ENCODE measurements at regions not wholly inside any gene's neighbourhood (a gene's known extent, or its start where the extent isn't known, plus 50 kb on each side); places are given as distances from the start of the nearest gene placed in this dataset.

GRCh38 chr19:31937983-31938382 is 407.4 kb upstream of the ZNF507 start:
- Histone ChIP-seq H3K9ac (ENCODE audit: low read depth in 1 of 2, low read length in 2 of 2) (no peak overlapping the region), H3K4me1 (ENCODE audit: control insufficient read depth in 1 of 2, insufficient read depth in 2 of 2, low read length in 2 of 2) (no peaks in the 10 kb centered on the region), H3K27me3 (ENCODE audit: control insufficient read depth in 1 of 2, insufficient read depth in 2 of 2, low read length in 2 of 2) (no peaks in the 10 kb centered on the region), H3K4me3 (ENCODE audit: low read depth in 1 of 2, low read length in 2 of 2) (no peak overlapping the region), H3K9me3 (ENCODE audit: control insufficient read depth in 1 of 2, low read length in 2 of 2) (no peaks in the 10 kb centered on the region), H3K36me3 (ENCODE audit: control insufficient read depth in 1 of 2, insufficient read depth in 2 of 2, low read length in 2 of 2) (no peaks in the 10 kb centered on the region), H3K27ac (ENCODE audit: low read depth, low read length) (no peak overlapping the region)

- H3K4me3 ChIP-seq (ENCODE audit: low read depth in 1 of 2, low read length in 2 of 2): no peak overlapping the region
- H3K9me3 ChIP-seq (ENCODE audit: control insufficient read depth in 1 of 2, low read length in 2 of 2): no peaks in the 10 kb centered on the region
- H3K36me3 ChIP-seq (ENCODE audit: control insufficient read depth in 1 of 2, insufficient read depth in 2 of 2, low read length in 2 of 2): no peaks in the 10 kb centered on the region
- H3K4me1 ChIP-seq (ENCODE audit: control insufficient read depth in 1 of 2, insufficient read depth in 2 of 2, low read length in 2 of 2): no peaks in the 10 kb centered on the region
- no peaks in the 10 kb centered on the region for H3K27me3 ChIP-seq (ENCODE audit: control insufficient read depth in 1 of 2, insufficient read depth in 2 of 2, low read length in 2 of 2)
- no peak overlapping the region for H3K27ac ChIP-seq (ENCODE audit: low read depth, low read length)
- H3K9ac ChIP-seq (ENCODE audit: low read depth in 1 of 2, low read length in 2 of 2): no peak overlapping the region
These were observed 406.7 kb upstream of the ZNF507 start for GRCh38 chr19:31938675-31939074.

- H3K36me3 ChIP-seq (ENCODE audit: control insufficient read depth in 1 of 2, insufficient read depth in 2 of 2, low read length in 2 of 2): no peaks in the 10 kb centered on the region
- no peaks in the 10 kb centered on the region for H3K27me3 ChIP-seq (ENCODE audit: control insufficient read depth in 1 of 2, insufficient read depth in 2 of 2, low read length in 2 of 2)
- no peak overlapping the region for H3K9ac ChIP-seq (ENCODE audit: low read depth in 1 of 2, low read length in 2 of 2)
- H3K9me3 ChIP-seq (ENCODE audit: control insufficient read depth in 1 of 2, low read length in 2 of 2): no peaks in the 10 kb centered on the region
- H3K27ac ChIP-seq (ENCODE audit: low read depth, low read length): no peak overlapping the region
- H3K4me3 ChIP-seq (ENCODE audit: low read depth in 1 of 2, low read length in 2 of 2): no peak overlapping the region
- H3K4me1 ChIP-seq (ENCODE audit: control insufficient read depth in 1 of 2, insufficient read depth in 2 of 2, low read length in 2 of 2): no peaks in the 10 kb centered on the region
These were observed 405.0 kb upstream of the ZNF507 start for GRCh38 chr19:31940396-31940795.

- Histone ChIP-seq H3K27me3 (ENCODE audit: control insufficient read depth in 1 of 2, insufficient read depth in 2 of 2, low read length in 2 of 2) (no peaks in the 10 kb centered on the region), H3K36me3 (ENCODE audit: control insufficient read depth in 1 of 2, insufficient read depth in 2 of 2, low read length in 2 of 2) (no peaks in the 10 kb centered on the region), H3K9me3 (ENCODE audit: control insufficient read depth in 1 of 2, low read length in 2 of 2) (no peaks in the 10 kb centered on the region), H3K4me3 (ENCODE audit: low read depth in 1 of 2, low read length in 2 of 2) (no peak overlapping the region), H3K9ac (ENCODE audit: low read depth in 1 of 2, low read length in 2 of 2) (no peak overlapping the region), H3K4me1 (ENCODE audit: control insufficient read depth in 1 of 2, insufficient read depth in 2 of 2, low read length in 2 of 2) (no peaks in the 10 kb centered on the region), H3K27ac (ENCODE audit: low read depth, low read length) (no peak overlapping the region)
These were observed 402.2 kb upstream of the ZNF507 start for GRCh38 chr19:31943191-31943661.

GRCh38 chr19:31943778-31944177 is 401.6 kb upstream of the ZNF507 start:
- no peaks in the 10 kb centered on the region for H3K36me3 ChIP-seq (ENCODE audit: control insufficient read depth in 1 of 2, insufficient read depth in 2 of 2, low read length in 2 of 2)
- H3K4me3 ChIP-seq (ENCODE audit: low read depth in 1 of 2, low read length in 2 of 2): no peak overlapping the region
- H3K27ac ChIP-seq (ENCODE audit: low read depth, low read length): no peak overlapping the region
- no peaks in the 10 kb centered on the region for H3K27me3 ChIP-seq (ENCODE audit: control insufficient read depth in 1 of 2, insufficient read depth in 2 of 2, low read length in 2 of 2)
- H3K9me3 ChIP-seq (ENCODE audit: control insufficient read depth in 1 of 2, low read length in 2 of 2): no peaks in the 10 kb centered on the region
- H3K9ac ChIP-seq (ENCODE audit: low read depth in 1 of 2, low read length in 2 of 2): no peak overlapping the region
- H3K4me1 ChIP-seq (ENCODE audit: control insufficient read depth in 1 of 2, insufficient read depth in 2 of 2, low read length in 2 of 2): no peaks in the 10 kb centered on the region

GRCh38 chr19:31944326-31944725 is 401.1 kb upstream of the ZNF507 start:
- H3K9me3 ChIP-seq (ENCODE audit: control insufficient read depth in 1 of 2, low read length in 2 of 2): no peaks in the 10 kb centered on the region
- no peak overlapping the region for H3K27ac ChIP-seq (ENCODE audit: low read depth, low read length)
- H3K27me3 ChIP-seq (ENCODE audit: control insufficient read depth in 1 of 2, insufficient read depth in 2 of 2, low read length in 2 of 2): no peaks in the 10 kb centered on the region
- no peaks in the 10 kb centered on the region for H3K4me1 ChIP-seq (ENCODE audit: control insufficient read depth in 1 of 2, insufficient read depth in 2 of 2, low read length in 2 of 2)
- no peak overlapping the region for H3K9ac ChIP-seq (ENCODE audit: low read depth in 1 of 2, low read length in 2 of 2)
- H3K36me3 ChIP-seq (ENCODE audit: control insufficient read depth in 1 of 2, insufficient read depth in 2 of 2, low read length in 2 of 2): no peaks in the 10 kb centered on the region
- H3K4me3 ChIP-seq (ENCODE audit: low read depth in 1 of 2, low read length in 2 of 2): no peak overlapping the region

GRCh38 chr19:31946491-31946890 is 398.9 kb upstream of the ZNF507 start:
- Histone ChIP-seq H3K36me3 (ENCODE audit: control insufficient read depth in 1 of 2, insufficient read depth in 2 of 2, low read length in 2 of 2) (no peaks in the 10 kb centered on the region), H3K27me3 (ENCODE audit: control insufficient read depth in 1 of 2, insufficient read depth in 2 of 2, low read length in 2 of 2) (no peaks in the 10 kb centered on the region), H3K9ac (ENCODE audit: low read depth in 1 of 2, low read length in 2 of 2) (no peak overlapping the region), H3K4me3 (ENCODE audit: low read depth in 1 of 2, low read length in 2 of 2) (no peak overlapping the region), H3K27ac (ENCODE audit: low read depth, low read length) (no peak overlapping the region), H3K9me3 (ENCODE audit: control insufficient read depth in 1 of 2, low read length in 2 of 2) (no peaks in the 10 kb centered on the region), H3K4me1 (ENCODE audit: control insufficient read depth in 1 of 2, insufficient read depth in 2 of 2, low read length in 2 of 2) (no peaks in the 10 kb centered on the region)

- Histone ChIP-seq H3K4me1 (ENCODE audit: control insufficient read depth in 1 of 2, insufficient read depth in 2 of 2, low read length in 2 of 2) (no peaks in the 10 kb centered on the region), H3K4me3 (ENCODE audit: low read depth in 1 of 2, low read length in 2 of 2) (no peak overlapping the region), H3K27ac (ENCODE audit: low read depth, low read length) (no peak overlapping the region), H3K9ac (ENCODE audit: low read depth in 1 of 2, low read length in 2 of 2) (no peak overlapping the region), H3K9me3 (ENCODE audit: control insufficient read depth in 1 of 2, low read length in 2 of 2) (no peaks in the 10 kb centered on the region), H3K27me3 (ENCODE audit: control insufficient read depth in 1 of 2, insufficient read depth in 2 of 2, low read length in 2 of 2) (no peaks in the 10 kb centered on the region), H3K36me3 (ENCODE audit: control insufficient read depth in 1 of 2, insufficient read depth in 2 of 2, low read length in 2 of 2) (no peaks in the 10 kb centered on the region)
These were observed 397.8 kb upstream of the ZNF507 start for GRCh38 chr19:31947436-31948115.

GRCh38 chr19:31952693-31953092 is 392.7 kb upstream of the ZNF507 start:
- no peak overlapping the region for H3K27ac ChIP-seq (ENCODE audit: low read depth, low read length)
- no peaks in the 10 kb centered on the region for H3K9me3 ChIP-seq (ENCODE audit: control insufficient read depth in 1 of 2, low read length in 2 of 2)
- H3K4me3 ChIP-seq (ENCODE audit: low read depth in 1 of 2, low read length in 2 of 2): no peak overlapping the region
- H3K36me3 ChIP-seq (ENCODE audit: control insufficient read depth in 1 of 2, insufficient read depth in 2 of 2, low read length in 2 of 2): no peaks in the 10 kb centered on the region
- no peak overlapping the region for H3K9ac ChIP-seq (ENCODE audit: low read depth in 1 of 2, low read length in 2 of 2)
- H3K27me3 ChIP-seq (ENCODE audit: control insufficient read depth in 1 of 2, insufficient read depth in 2 of 2, low read length in 2 of 2): no peaks in the 10 kb centered on the region
- H3K4me1 ChIP-seq (ENCODE audit: control insufficient read depth in 1 of 2, insufficient read depth in 2 of 2, low read length in 2 of 2): no peaks in the 10 kb centered on the region

- no peak overlapping the region for H3K9ac ChIP-seq (ENCODE audit: low read depth in 1 of 2, low read length in 2 of 2)
- H3K27me3 ChIP-seq (ENCODE audit: control insufficient read depth in 1 of 2, insufficient read depth in 2 of 2, low read length in 2 of 2): no peaks in the 10 kb centered on the region
- no peaks in the 10 kb centered on the region for H3K9me3 ChIP-seq (ENCODE audit: control insufficient read depth in 1 of 2, low read length in 2 of 2)
- no peaks in the 10 kb centered on the region for H3K4me1 ChIP-seq (ENCODE audit: control insufficient read depth in 1 of 2, insufficient read depth in 2 of 2, low read length in 2 of 2)
- no peak overlapping the region for H3K27ac ChIP-seq (ENCODE audit: low read depth, low read length)
- no peak overlapping the region for H3K4me3 ChIP-seq (ENCODE audit: low read depth in 1 of 2, low read length in 2 of 2)
- H3K36me3 ChIP-seq (ENCODE audit: control insufficient read depth in 1 of 2, insufficient read depth in 2 of 2, low read length in 2 of 2): no peaks in the 10 kb centered on the region
These were observed 390.3 kb upstream of the ZNF507 start for GRCh38 chr19:31955061-31955460.

GRCh38 chr19:31955884-31956283 is 389.5 kb upstream of the ZNF507 start:
- H3K27me3 ChIP-seq (ENCODE audit: control insufficient read depth in 1 of 2, insufficient read depth in 2 of 2, low read length in 2 of 2): no peaks in the 10 kb centered on the region
- no peaks in the 10 kb centered on the region for H3K4me1 ChIP-seq (ENCODE audit: control insufficient read depth in 1 of 2, insufficient read depth in 2 of 2, low read length in 2 of 2)
- no peak overlapping the region for H3K27ac ChIP-seq (ENCODE audit: low read depth, low read length)
- H3K36me3 ChIP-seq (ENCODE audit: control insufficient read depth in 1 of 2, insufficient read depth in 2 of 2, low read length in 2 of 2): no peaks in the 10 kb centered on the region
- H3K9ac ChIP-seq (ENCODE audit: low read depth in 1 of 2, low read length in 2 of 2): no peak overlapping the region
- no peaks in the 10 kb centered on the region for H3K9me3 ChIP-seq (ENCODE audit: control insufficient read depth in 1 of 2, low read length in 2 of 2)
- H3K4me3 ChIP-seq (ENCODE audit: low read depth in 1 of 2, low read length in 2 of 2): no peak overlapping the region

Data from duodenal mucosa (tissue), 2 donors.